ENCODE measurements at regions not wholly inside any gene's neighbourhood (a gene's known extent, or its start where the extent isn't known, plus 50 kb on each side); places are given as distances from the start of the nearest gene placed in this dataset.
"Not testable (repeated sequence)": the region's sequence is repeated elsewhere in the genome, so short reads cannot be mapped to it uniquely, and the experiment has no call there.

DNA sequence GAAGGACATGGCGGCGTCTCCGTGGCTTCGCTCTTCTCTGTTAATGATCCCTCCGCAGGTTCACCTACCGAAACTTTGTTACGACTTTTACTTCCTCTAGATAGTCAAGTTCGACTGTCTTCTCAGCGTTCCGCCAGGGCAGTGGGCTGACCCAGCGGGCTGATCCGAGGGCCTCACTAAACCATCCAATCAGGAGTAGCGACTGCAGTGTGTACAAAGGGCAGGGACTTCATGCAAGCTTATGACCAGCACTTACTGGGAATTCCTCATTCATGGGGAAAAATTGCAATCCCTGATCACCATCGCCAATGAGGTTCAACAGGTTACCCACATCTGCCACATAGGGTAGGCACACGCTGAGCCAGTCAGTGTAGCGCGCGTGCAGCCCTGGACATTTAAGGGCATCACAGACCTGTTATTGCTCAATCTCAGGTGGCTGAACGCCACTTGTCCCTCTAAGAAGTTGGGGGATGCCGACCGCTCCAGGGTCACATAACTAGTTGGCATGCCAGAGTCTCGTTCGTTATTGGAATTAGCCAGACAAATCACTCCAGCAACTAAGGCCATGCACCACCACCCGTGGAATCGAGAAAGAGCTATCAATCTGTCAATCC, 92.7 kb upstream of the ANKRD30BL start:
- TF ChIP-seq, protein P1, sequence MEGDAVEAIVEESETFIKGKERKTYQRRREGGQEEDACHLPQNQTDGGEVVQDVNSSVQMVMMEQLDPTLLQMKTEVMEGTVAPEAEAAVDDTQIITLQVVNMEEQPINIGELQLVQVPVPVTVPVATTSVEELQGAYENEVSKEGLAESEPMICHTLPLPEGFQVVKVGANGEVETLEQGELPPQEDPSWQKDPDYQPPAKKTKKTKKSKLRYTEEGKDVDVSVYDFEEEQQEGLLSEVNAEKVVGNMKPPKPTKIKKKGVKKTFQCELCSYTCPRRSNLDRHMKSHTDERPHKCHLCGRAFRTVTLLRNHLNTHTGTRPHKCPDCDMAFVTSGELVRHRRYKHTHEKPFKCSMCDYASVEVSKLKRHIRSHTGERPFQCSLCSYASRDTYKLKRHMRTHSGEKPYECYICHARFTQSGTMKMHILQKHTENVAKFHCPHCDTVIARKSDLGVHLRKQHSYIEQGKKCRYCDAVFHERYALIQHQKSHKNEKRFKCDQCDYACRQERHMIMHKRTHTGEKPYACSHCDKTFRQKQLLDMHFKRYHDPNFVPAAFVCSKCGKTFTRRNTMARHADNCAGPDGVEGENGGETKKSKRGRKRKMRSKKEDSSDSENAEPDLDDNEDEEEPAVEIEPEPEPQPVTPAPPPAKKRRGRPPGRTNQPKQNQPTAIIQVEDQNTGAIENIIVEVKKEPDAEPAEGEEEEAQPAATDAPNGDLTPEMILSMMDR (IDR thresholded peaks at IDR 0.05) = not testable (repeated sequence)
- TF ChIP-seq EZH2phosphoT487 (IDR thresholded peaks at IDR 0.05) = not testable (repeated sequence)
